OCI-LY3 (cell line): ENCODE measurements at regions not wholly inside any gene's neighbourhood (a gene's known extent, or its start where the extent isn't known, plus 50 kb on each side); places are given as distances from the start of the nearest gene placed in this dataset.

Source experiments
- CTCF ChIP-seq: fragments of 200-600, 300-600 bp; sonication (generic); IDR thresholded peaks from 2 replicates; pipeline ENCODE4 v1.5.1; 2014; ENCODE audit warnings: antibody characterized with exemption, low read length, low read depth
- EZH2phosphoT487 ChIP-seq: fragments of 200-600 bp; shearing (Covaris generic); IDR thresholded peaks from 2 replicates; pipeline ENCODE4 v1.6.1; 2018; ENCODE audit warnings: antibody characterized with exemption, mixed run types, low read depth

DNA sequence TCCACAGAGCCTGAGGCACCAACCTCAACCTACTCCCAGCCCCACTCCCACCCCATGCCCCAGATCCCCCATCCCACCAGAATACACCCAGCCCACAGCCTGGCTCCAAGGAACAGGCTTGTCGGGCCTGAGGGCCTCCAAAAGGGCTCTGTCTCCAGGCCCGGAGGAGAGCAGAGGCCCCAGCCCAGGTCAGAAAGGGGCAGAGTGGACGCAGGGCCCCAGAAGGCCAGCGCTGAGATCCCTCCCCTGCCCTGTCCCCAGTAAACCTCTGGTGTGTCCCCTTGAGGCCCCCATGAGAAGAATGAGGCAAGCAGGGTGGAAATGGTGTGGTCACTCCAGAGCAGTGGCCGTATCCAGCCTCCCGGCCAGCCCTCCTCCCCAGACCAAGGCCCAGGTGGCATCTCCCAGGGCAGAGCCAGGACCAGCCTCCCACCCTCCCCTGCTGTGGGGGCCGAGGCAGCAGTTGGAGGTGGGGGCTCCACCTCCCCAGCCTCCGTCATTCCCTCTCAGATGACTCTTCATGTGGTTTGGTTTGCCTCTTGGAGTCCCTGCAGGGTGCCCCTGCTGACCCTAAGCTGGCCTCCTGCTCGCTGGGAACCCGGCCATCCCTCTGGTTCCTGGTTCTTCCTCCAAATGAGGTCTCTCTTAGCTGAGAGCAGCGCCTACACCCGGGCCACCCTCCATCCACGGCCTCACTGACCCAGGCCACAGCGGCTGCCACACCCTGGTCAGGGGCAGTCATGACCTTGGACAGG, 195.0 kb downstream of the IGLL1 start:
- no peak for TF ChIP-seq CTCF
- no peak for TF ChIP-seq EZH2phosphoT487
